HepG2 (cell line): ENCODE measurements at regions not wholly inside any gene's neighbourhood (a gene's known extent, or its start where the extent isn't known, plus 50 kb on each side); places are given as distances from the start of the nearest gene placed in this dataset.

Experiments
- ATAC-seq: fragments of 200-7000 bp; cut with Tn5 transposase; 3 replicates; pipeline ENCODE4 v1.9.1; 2020; ENCODE audit warnings: mild to moderate bottlenecking, moderate library complexity
- BruUV-seq: library from RNA; stranded (reverse); fragments of 400-500 nt; replicated peaks from 2 replicates; lab custom pipeline; 2021; lab: Mats Ljungman, UMichigan
- CTCF ChIA-PET: fragments of 300-600 bp; formaldehyde crosslinking; extraction: SDS; loops from one replicate; lab custom pipeline; 2021; ENCODE audit warnings: low total read pairs, inconsistent platforms, low intra/inter-chr PET ratio; lab: Yijun Ruan, JAX
- POLR2A ChIA-PET: fragments of 350-600 bp; sonication (Branson Sonifier 250); formaldehyde crosslinking; loops from one replicate; lab custom pipeline; 2020; ENCODE audit warnings: antibody characterized with exemption, inconsistent platforms; lab: Yijun Ruan, JAX
- DNase-seq: peaks from one replicate; pipeline ENCODE4 v3.0.0-alpha.2; 2015; ENCODE audit warnings: low spot score
- FAIRE-seq: peaks from 3 replicates; lab custom pipeline; 2011; peaks lifted over from hg19 to GRCh38; lab: Jason Lieb, UNC
- H2AFZ ChIP-seq: one replicate; pipeline ENCODE4 v1.6.1; 2011; ENCODE audit warnings: low read length, inconsistent platforms
- H3K27ac ChIP-seq: fragments of 300-600 bp; 3 replicates; pipeline ENCODE4 v1.8.0; 2011; ENCODE audit warnings: mixed run types, mild to moderate bottlenecking, mixed read lengths, low read length, inconsistent platforms; ENCODE audit not compliant: insufficient read depth; ENCODE audit errors: extremely low read length
- H3K27me3 ChIP-seq, 2 experiments: fragments of 200-600 bp in 1 of 2; 2 replicates in 1 of 2; 3 replicates in 1 of 2; pipeline versions ENCODE4 v1.6.0 to v1.8.0; 2011; ENCODE audit warnings: low read length in 2 of 2, mild to moderate bottlenecking in 2 of 2, moderate library complexity in 2 of 2, inconsistent platforms in 1 of 2; ENCODE audit not compliant: insufficient read depth in 2 of 2, control insufficient read depth in 1 of 2
- H3K36me3 ChIP-seq, 2 experiments: fragments of 200-600 bp in 1 of 2; replicated peaks in 1 of 2; 2 replicates in 1 of 2; 3 replicates in 1 of 2; pipeline versions ENCODE4 v1.5.1 to v1.8.0; 2011; ENCODE audit warnings: low read length in 2 of 2, inconsistent platforms in 1 of 2; ENCODE audit not compliant: insufficient read depth in 2 of 2, control insufficient read depth in 1 of 2
- H3K4me1 ChIP-seq: 2 replicates; pipeline ENCODE4 v1.5.1; 2012; ENCODE audit warnings: low read length, inconsistent platforms; ENCODE audit not compliant: insufficient read depth
- H3K4me2 ChIP-seq: 2 replicates; pipeline ENCODE4 v1.6.0; 2011; ENCODE audit warnings: low read depth, low read length, inconsistent platforms
- H3K4me3 ChIP-seq, 3 experiments: fragments of 200-600 bp in 1 of 3; sonication (generic), shearing (Covaris generic) in 1 of 3; replicated peaks in 1 of 3; 2 replicates each; pipeline ENCODE4 v1.5.1; 2011 to 2016; ENCODE audit warnings: low read length in 3 of 3, inconsistent platforms in 2 of 3, low read depth in 2 of 3, mild to moderate bottlenecking in 2 of 3, control low read depth in 1 of 3, mixed read lengths in 1 of 3; ENCODE audit not compliant: insufficient read depth in 1 of 3
- H3K79me2 ChIP-seq: one replicate; pipeline ENCODE4 v1.6.1; 2011; ENCODE audit warnings: low read length, inconsistent platforms; ENCODE audit not compliant: insufficient read depth
- H3K9ac ChIP-seq: 2 replicates; pipeline ENCODE4 v1.6.0; 2011; ENCODE audit warnings: mild to moderate bottlenecking, low read depth, low read length, inconsistent platforms; ENCODE audit not compliant: insufficient read depth
- H3K9me3 ChIP-seq: 2 replicates; pipeline ENCODE4 v1.5.1; 2012; ENCODE audit warnings: mild to moderate bottlenecking, low read length
- H4K20me1 ChIP-seq: 2 replicates; pipeline ENCODE4 v1.6.0; 2011; ENCODE audit warnings: inconsistent platforms, mild to moderate bottlenecking, low read length, moderate library complexity; ENCODE audit not compliant: insufficient read depth
- ATF7 ChIP-seq, 2 experiments: fragments of 450-650 bp in 1 of 2; sonication (generic) in 1 of 2; formaldehyde crosslinking in 1 of 2; IDR thresholded peaks; 2 replicates each; pipeline versions ENCODE4 v1.4.0 to v1.6.1; 2016 to 2020; ENCODE audit warnings: antibody characterized with exemption in 1 of 2, mild to moderate bottlenecking in 1 of 2, missing genetic modification reagents in 1 of 2
- BRD4 ChIP-seq: sonication (generic); formaldehyde crosslinking; IDR thresholded peaks from 2 replicates; pipeline ENCODE4 v1.4.0; 2020; ENCODE audit warnings: missing genetic modification reagents
- FOSL1 ChIP-seq: sonication (generic); formaldehyde crosslinking; IDR thresholded peaks from 2 replicates; pipeline ENCODE4 v1.9.0; 2021; ENCODE audit warnings: missing genetic modification reagents, borderline replicate concordance
- FOXK2 ChIP-seq: fragments of 450-650 bp; IDR thresholded peaks from 2 replicates; pipeline ENCODE4 v1.6.1; 2016
- FOXO4 ChIP-seq: sonication (generic); formaldehyde crosslinking; conservative IDR thresholded peaks from 2 replicates; pipeline ENCODE4 v1.8.1; 2023; ENCODE audit warnings: missing genetic modification reagents
- HOXA5 ChIP-seq: sonication (generic); formaldehyde crosslinking; IDR thresholded peaks from 2 replicates; pipeline ENCODE4 v1.4.0; 2020; ENCODE audit warnings: missing genetic modification reagents
- MAFF ChIP-seq: IDR thresholded peaks from 2 replicates; pipeline ENCODE4 v1.6.1; 2011; ENCODE audit warnings: low read depth, low read length, improper control_type of control experiment
- MAFK ChIP-seq, 2 experiments: IDR thresholded peaks in 1 of 2; conservative IDR thresholded peaks in 1 of 2; 2 replicates each; pipeline ENCODE4 v1.6.1; 2011; ENCODE audit warnings: improper control_type of control experiment in 2 of 2, low read length in 2 of 2
- NCOA2 ChIP-seq: sonication (generic); formaldehyde crosslinking; IDR thresholded peaks from 2 replicates; pipeline ENCODE4 v1.8.0; 2022; ENCODE audit warnings: inconsistent platforms
- RORA ChIP-seq: sonication (generic); formaldehyde crosslinking; IDR thresholded peaks from 2 replicates; pipeline ENCODE4 v1.5.0; 2020; ENCODE audit warnings: mild to moderate bottlenecking, missing genetic modification reagents, moderate library complexity
- SAP130 ChIP-seq: IDR thresholded peaks from 2 replicates; pipeline ENCODE4 v1.6.1; 2016; ENCODE audit warnings: low read depth
- ZNF275 ChIP-seq: sonication (generic); formaldehyde crosslinking; IDR thresholded peaks from 2 replicates; pipeline ENCODE4 v1.8.0; 2022; ENCODE audit warnings: missing genetic modification reagents, mild to moderate bottlenecking, inconsistent platforms, borderline replicate concordance
- ZNF441 ChIP-seq: sonication (generic); formaldehyde crosslinking; IDR thresholded peaks from 2 replicates; pipeline ENCODE4 v1.7.0; 2021; ENCODE audit warnings: missing genetic modification reagents, borderline replicate concordance
- ZNF768 ChIP-seq: sonication (generic); formaldehyde crosslinking; IDR thresholded peaks from 2 replicates; pipeline ENCODE4 v1.4.0; 2020; ENCODE audit warnings: missing genetic modification reagents
- ZNF776 ChIP-seq: sonication (generic); formaldehyde crosslinking; IDR thresholded peaks from 2 replicates; pipeline ENCODE4 v1.4.0; 2020; ENCODE audit warnings: mild to moderate bottlenecking, missing genetic modification reagents
- in situ Hi-C: cut with HindIII; loops from 2 replicates; pipeline ENCODE4 v1.10.0; 2017; ENCODE audit warnings: low pct_unique_long_range_greater_than_20kb; ENCODE audit not compliant: extremely low pct_ligation_motif_present
- intact Hi-C: fragments of 100-400 bp; cut with micrococcal nuclease; formaldehyde crosslinking; loops from one replicate; pipeline ENCODE4 v1.10.0; 2022; ENCODE audit not compliant: unreplicated experiment

GRCh38 chr4:14580061-14580460 lies 422.2 kb upstream of the CPEB2 start:
- H2AFZ ChIP-seq, result no peak overlapping the region
- intact Hi-C loops, result no loop called here

More at GRCh38 chr4:14580061-14580460, 422.2 kb upstream of the CPEB2 start:
- Histone ChIP-seq H3K9me3 (peaks cover 99% of the 10 kb centered on the region), H3K79me2 (no peaks in the 10 kb centered on the region), H3K27ac (no peak overlapping the region), H3K9ac (no peak overlapping the region), H3K4me1 (no peaks in the 10 kb centered on the region), H3K4me3 (no peak overlapping the region), H4K20me1 (no peaks in the 10 kb centered on the region), H3K4me2 (no peak overlapping the region), H3K36me3 (no peaks in the 10 kb centered on the region), H3K27me3 (no peaks in the 10 kb centered on the region)
- no peak for FAIRE-seq
- DNase-seq, result no peak
- TF ChIP-seq FOXO4 (CRISPR knock-in tag), result no peak
- no peak for TF ChIP-seq NCOA2 (CRISPR knock-in tag)
- peak; percentile 90 to 96 for TF ChIP-seq MAFK (conservative IDR thresholded peaks at IDR 0.05 in 1 of 2, IDR thresholded peaks at IDR 0.05 in 1 of 2; ENCODE audit: low read length in 2 of 2)
- TF ChIP-seq ATF7 (IDR thresholded peaks at IDR 0.05), result no peak
- TF ChIP-seq ATF7 (CRISPR knock-in tag; IDR thresholded peaks at IDR 0.05), result no peak
- no peak for TF ChIP-seq BRD4 (CRISPR knock-in tag)
- no peak for TF ChIP-seq ZNF768 (CRISPR knock-in tag)
- TF ChIP-seq ZNF441 (CRISPR knock-in tag), result no peak
- no peak for TF ChIP-seq ZNF275 (CRISPR knock-in tag)
- TF ChIP-seq RORA (CRISPR knock-in tag), result no peak
- TF ChIP-seq FOSL1, result no peak
- TF ChIP-seq ZNF776 (CRISPR knock-in tag), result no peak
- no peak for TF ChIP-seq SAP130
- TF ChIP-seq FOXK2, result no peak
- TF ChIP-seq MAFF, result peak; percentile 91
- TF ChIP-seq HOXA5 (CRISPR knock-in tag), result no peak
- in situ Hi-C loops, result no loop called here
- no TSS peak for BruUV-seq
- ChIA-PET POLR2A (no interaction called here), CTCF (no interaction called here)
- no peak for ATAC-seq
